NCI-H2081 treated with DMSO at 0.1 percent for 48 hours (cell line): ENCODE measurements at regions not wholly inside any gene's neighbourhood (a gene's known extent, or its start where the extent isn't known, plus 50 kb on each side); places are given as distances from the start of the nearest gene placed in this dataset.
"Not testable (repeated sequence)": the region's sequence is repeated elsewhere in the genome, so short reads cannot be mapped to it uniquely, and the experiment has no call there.

Experiments
- DNase-seq: peaks from one replicate; lab custom pipeline; 2025; lab: John Stamatoyannopoulos, UW

GRCh38 chr3:40645883-40646282, 121.1 kb downstream of the ZNF621 start:
- no peak for DNase-seq

- no peak for DNase-seq
Observed at GRCh38 chr3:40649346-40649745, 124.6 kb downstream of the ZNF621 start.

- no peak for DNase-seq
Observed at GRCh38 chr3:40652072-40652471, 127.3 kb downstream of the ZNF621 start.

- DNase-seq, result no peak
Observed at GRCh38 chr3:40653001-40653400, 128.2 kb downstream of the ZNF621 start.

GRCh38 chr3:40653878-40654277, 129.1 kb downstream of the ZNF621 start:
- DNase-seq, result no peak

- DNase-seq, result no peak
Observed at GRCh38 chr3:40655551-40655950, 130.8 kb downstream of the ZNF621 start.

GRCh38 chr3:40657623-40658022, 132.9 kb downstream of the ZNF621 start:
- no peak for DNase-seq

- no peak for DNase-seq
Observed at GRCh38 chr3:40658305-40658704, 133.5 kb downstream of the ZNF621 start.

GRCh38 chr3:40660554-40660953, 135.8 kb downstream of the ZNF621 start:
- DNase-seq, result no peak

GRCh38 chr3:40661284-40661683, 136.5 kb downstream of the ZNF621 start:
- no peak for DNase-seq

- no peak for DNase-seq
Observed at GRCh38 chr3:40663280-40663679, 138.5 kb downstream of the ZNF621 start.

GRCh38 chr3:40669176-40669575, 144.4 kb downstream of the ZNF621 start:
- DNase-seq, result no peak

GRCh38 chr3:40672861-40673260, 148.1 kb downstream of the ZNF621 start:
- no peak for DNase-seq

GRCh38 chr3:40677321-40677720, 152.6 kb downstream of the ZNF621 start:
- no peak for DNase-seq

GRCh38 chr3:40677749-40678148, 153.0 kb downstream of the ZNF621 start:
- DNase-seq, result no peak

- no peak for DNase-seq
Observed at GRCh38 chr3:40679290-40679689, 154.5 kb downstream of the ZNF621 start.

- DNase-seq, result no peak
Observed at GRCh38 chr3:40680685-40681657, 156.2 kb downstream of the ZNF621 start.

- DNase-seq, result no peak
Observed at GRCh38 chr3:40681658-40682055, 156.9 kb downstream of the ZNF621 start.

- no peak for DNase-seq
Observed at GRCh38 chr3:40689837-40690236, 165.1 kb downstream of the ZNF621 start.

GRCh38 chr3:40690749-40691451, 166.1 kb downstream of the ZNF621 start:
- DNase-seq, result no peak

- no peak for DNase-seq
Observed at GRCh38 chr3:40691452-40691861, 166.7 kb downstream of the ZNF621 start.

- DNase-seq, result no peak
Observed at GRCh38 chr3:40695848-40696247, 171.1 kb downstream of the ZNF621 start.

- not testable (repeated sequence) for DNase-seq
Observed at GRCh38 chr3:40698611-40699010, 173.9 kb downstream of the ZNF621 start.
